ENCODE measurements at regions not wholly inside any gene's neighbourhood (a gene's known extent, or its start where the extent isn't known, plus 50 kb on each side); places are given as distances from the start of the nearest gene placed in this dataset.

DNA sequence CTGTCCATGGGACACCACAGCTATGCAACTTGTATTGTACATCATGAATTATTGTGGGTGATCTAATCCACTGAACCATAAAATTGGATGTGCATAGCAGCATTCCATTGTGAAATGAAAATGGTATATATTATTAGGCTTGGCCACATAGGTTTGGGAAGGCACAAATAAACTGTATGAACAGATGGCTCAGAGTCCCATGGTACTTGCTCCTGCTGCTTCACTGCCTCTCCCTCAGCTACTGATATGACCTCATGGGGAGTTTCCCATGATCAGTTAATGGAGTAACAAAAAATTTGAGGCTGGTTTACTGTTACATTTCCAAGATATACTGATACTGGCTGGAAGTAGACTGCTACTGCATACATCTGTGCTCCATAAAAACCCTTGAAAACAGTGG is 152.7 kb upstream of the NEGR1 start:
- no peak for ATAC-seq

DNA sequence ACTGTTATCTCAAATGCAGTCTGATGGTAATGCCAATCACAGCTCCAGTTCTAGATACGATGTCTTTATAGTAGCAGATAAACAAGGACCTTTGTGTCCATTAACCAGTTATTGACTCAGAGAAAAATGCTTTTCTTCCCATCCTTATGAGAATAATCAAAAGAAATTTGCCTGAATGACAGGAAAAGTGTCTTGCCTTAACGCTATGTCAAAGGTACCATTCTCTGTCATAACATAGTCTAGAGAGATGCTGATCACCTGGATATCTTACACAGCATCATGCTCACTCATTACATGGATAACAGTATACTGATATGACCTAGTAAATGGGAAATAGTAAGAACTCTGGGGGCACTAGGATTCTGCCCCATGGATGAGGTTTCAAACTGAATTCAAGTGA is 151.7 kb upstream of the NEGR1 start:
- WGBS, 2 donors = 66 to 74% methylated on average over 2 of the region's 2 CpGs
- H3K27me3 ChIP-seq = no peaks in the 10 kb centered on the region
- no peak overlapping the region for H3K27ac ChIP-seq
- H3K9me3 ChIP-seq = peaks cover 0 to 10% (median 0%) of the 10 kb centered on the region in 11 donors
- no peak for DNase-seq
- ATAC-seq = no peak
- no peaks in the 10 kb centered on the region for H3K36me3 ChIP-seq
- no peak overlapping the region for H3K4me3 ChIP-seq
- TF ChIP-seq, protein P1, sequence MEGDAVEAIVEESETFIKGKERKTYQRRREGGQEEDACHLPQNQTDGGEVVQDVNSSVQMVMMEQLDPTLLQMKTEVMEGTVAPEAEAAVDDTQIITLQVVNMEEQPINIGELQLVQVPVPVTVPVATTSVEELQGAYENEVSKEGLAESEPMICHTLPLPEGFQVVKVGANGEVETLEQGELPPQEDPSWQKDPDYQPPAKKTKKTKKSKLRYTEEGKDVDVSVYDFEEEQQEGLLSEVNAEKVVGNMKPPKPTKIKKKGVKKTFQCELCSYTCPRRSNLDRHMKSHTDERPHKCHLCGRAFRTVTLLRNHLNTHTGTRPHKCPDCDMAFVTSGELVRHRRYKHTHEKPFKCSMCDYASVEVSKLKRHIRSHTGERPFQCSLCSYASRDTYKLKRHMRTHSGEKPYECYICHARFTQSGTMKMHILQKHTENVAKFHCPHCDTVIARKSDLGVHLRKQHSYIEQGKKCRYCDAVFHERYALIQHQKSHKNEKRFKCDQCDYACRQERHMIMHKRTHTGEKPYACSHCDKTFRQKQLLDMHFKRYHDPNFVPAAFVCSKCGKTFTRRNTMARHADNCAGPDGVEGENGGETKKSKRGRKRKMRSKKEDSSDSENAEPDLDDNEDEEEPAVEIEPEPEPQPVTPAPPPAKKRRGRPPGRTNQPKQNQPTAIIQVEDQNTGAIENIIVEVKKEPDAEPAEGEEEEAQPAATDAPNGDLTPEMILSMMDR (IDR thresholded peaks at IDR 0.05) = no peak
- intact Hi-C loops (cut with DNase I) = loop anchor here in 1 of 10 donors (2.0 kb wide), 1 partner anchor 55 kb away; no protein-coding TSS in a partner anchor
- H3K4me1 ChIP-seq = no peaks in the 10 kb centered on the region

More for the DNA sequence above, 152.7 kb upstream of the NEGR1 start:
- H3K9me3 ChIP-seq = peaks cover 0 to 4% (median 0%) of the 10 kb centered on the region in 11 donors
- no peak for DNase-seq
- no peak overlapping the region for H3K4me3 ChIP-seq
- H3K27me3 ChIP-seq = no peaks in the 10 kb centered on the region
- intact Hi-C loops (cut with DNase I) = loop anchor here in 1 of 10 donors (2.0 kb wide), 1 partner anchor 54 kb away; no protein-coding TSS in a partner anchor
- H3K27ac ChIP-seq = no peak overlapping the region
- H3K4me1 ChIP-seq = no peaks in the 10 kb centered on the region
- no peaks in the 10 kb centered on the region for H3K36me3 ChIP-seq
- TF ChIP-seq, protein P1 (IDR thresholded peaks at IDR 0.05) = no peak

DNA sequence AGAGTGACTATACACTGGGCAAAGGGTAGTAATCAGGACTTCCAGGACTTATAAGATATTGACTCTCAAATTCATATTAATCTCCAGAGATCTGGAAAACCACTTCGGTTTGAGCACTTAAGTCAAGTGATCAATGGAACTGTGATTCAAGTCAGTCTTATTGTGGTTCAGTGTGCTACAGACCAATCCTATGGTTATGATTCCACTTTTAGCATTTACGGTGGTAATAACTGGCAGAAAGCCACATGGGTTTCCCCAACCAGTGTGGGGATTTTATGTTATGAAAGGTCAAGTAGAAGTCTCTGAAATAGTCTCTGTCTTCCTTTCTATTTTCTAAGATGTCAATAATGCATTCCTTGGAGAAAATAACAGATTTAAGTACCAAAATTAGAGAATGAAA is 151.3 kb upstream of the NEGR1 start:
- WGBS, 2 donors = 60 to 78% methylated on average over 2 of the region's 2 CpGs
- Histone ChIP-seq H3K4me3 (no peak overlapping the region), H3K9me3 (peaks cover 0 to 15% (median 0%) of the 10 kb centered on the region in 11 donors), H3K4me1 (no peaks in the 10 kb centered on the region), H3K27me3 (no peaks in the 10 kb centered on the region), H3K36me3 (no peaks in the 10 kb centered on the region), H3K27ac (no peak overlapping the region)
- no peak for ATAC-seq
- DNase-seq = no peak
- intact Hi-C loops (cut with DNase I) = no loop called here
- TF ChIP-seq, protein P1 (IDR thresholded peaks at IDR 0.05) = no peak

DNA sequence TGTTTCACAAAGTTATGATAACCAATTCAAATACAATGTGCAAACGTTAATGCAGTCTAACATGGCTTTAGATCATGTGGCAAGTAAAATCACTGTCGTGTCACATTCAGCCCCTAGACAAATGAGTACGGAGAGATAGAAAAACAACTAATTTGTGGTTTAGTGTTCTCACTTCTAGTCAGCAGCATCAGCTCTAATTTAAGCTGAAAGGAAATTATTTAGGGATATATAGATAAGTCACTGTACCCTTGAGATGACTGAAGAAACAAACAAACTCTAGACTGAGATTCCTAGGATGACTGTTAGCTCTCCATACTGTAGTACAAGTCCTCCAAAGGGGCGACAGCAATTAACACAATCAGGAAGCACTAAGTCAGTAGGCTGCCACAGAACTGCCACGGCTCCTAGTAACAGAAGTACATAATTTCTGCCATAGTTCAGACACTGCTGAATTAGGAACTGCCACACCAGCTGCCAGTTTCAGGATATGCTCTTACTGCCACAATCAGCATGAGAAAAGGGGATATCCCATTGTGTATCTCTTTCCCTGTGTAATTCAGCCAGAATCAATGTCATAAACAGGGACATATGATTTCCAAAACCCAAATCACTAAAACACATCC is 150.4 kb upstream of the NEGR1 start:
- H3K4me1 ChIP-seq = no peaks in the 10 kb centered on the region
- intact Hi-C loops (cut with DNase I) = no loop called here
- WGBS, 2 donors = 64 to 77% methylated on average over 5 of the region's 5 CpGs
- TF ChIP-seq, protein P1 (IDR thresholded peaks at IDR 0.05) = no peak
- no peak overlapping the region for H3K27ac ChIP-seq
- peaks cover 0 to 19% (median 0%) of the 10 kb centered on the region in 11 donors for H3K9me3 ChIP-seq
- H3K36me3 ChIP-seq = no peaks in the 10 kb centered on the region
- H3K27me3 ChIP-seq = no peaks in the 10 kb centered on the region
- DNase-seq (no peak), ATAC-seq (no peak)
- no peak overlapping the region for H3K4me3 ChIP-seq
